ENCODE measurements at regions not wholly inside any gene's neighbourhood (a gene's known extent, or its start where the extent isn't known, plus 50 kb on each side); places are given as distances from the start of the nearest gene placed in this dataset.
"Not testable (repeated sequence)": the region's sequence is repeated elsewhere in the genome, so short reads cannot be mapped to it uniquely, and the experiment has no call there.

GRCh38 chr4:3373468-3373867, 68.3 kb upstream of the HGFAC start:
- no peak for TF ChIP-seq CTCF (IDR thresholded peaks at IDR 0.05; ENCODE audit: insufficient read depth, low read length, poor library complexity, severe bottlenecking)
- no peak for DNase-seq (ENCODE audit: low read depth)
- H3K4me3 ChIP-seq (ENCODE audit: low read depth, low read length): no peak overlapping the region
- H3K36me3 ChIP-seq (ENCODE audit: control insufficient read depth, insufficient read depth, low read length): peaks cover 2% of the 10 kb centered on the region
- no peaks in the 10 kb centered on the region for H3K27me3 ChIP-seq (ENCODE audit: control insufficient read depth, insufficient read depth, low read length)

GRCh38 chr4:3374011-3374645, 67.6 kb upstream of the HGFAC start:
- Histone ChIP-seq H3K4me3 (ENCODE audit: low read depth, low read length) (no peak overlapping the region), H3K27me3 (ENCODE audit: control insufficient read depth, insufficient read depth, low read length) (no peaks in the 10 kb centered on the region), H3K36me3 (ENCODE audit: control insufficient read depth, insufficient read depth, low read length) (peaks cover 2% of the 10 kb centered on the region)
- TF ChIP-seq CTCF (IDR thresholded peaks at IDR 0.05; ENCODE audit: insufficient read depth, low read length, poor library complexity, severe bottlenecking): no peak
- no peak for DNase-seq (ENCODE audit: low read depth)

- no peak for TF ChIP-seq CTCF (IDR thresholded peaks at IDR 0.05; ENCODE audit: insufficient read depth, low read length, poor library complexity, severe bottlenecking)
- Histone ChIP-seq H3K36me3 (ENCODE audit: control insufficient read depth, insufficient read depth, low read length) (peaks cover 2% of the 10 kb centered on the region), H3K4me3 (ENCODE audit: low read depth, low read length) (no peak overlapping the region), H3K27me3 (ENCODE audit: control insufficient read depth, insufficient read depth, low read length) (no peaks in the 10 kb centered on the region)
- DNase-seq (ENCODE audit: low read depth): no peak
These were observed 67.1 kb upstream of the HGFAC start for GRCh38 chr4:3374667-3375066.

- Histone ChIP-seq H3K27me3 (ENCODE audit: control insufficient read depth, insufficient read depth, low read length) (no peaks in the 10 kb centered on the region), H3K36me3 (ENCODE audit: control insufficient read depth, insufficient read depth, low read length) (peaks cover 2% of the 10 kb centered on the region), H3K4me3 (ENCODE audit: low read depth, low read length) (no peak overlapping the region)
- TF ChIP-seq CTCF (IDR thresholded peaks at IDR 0.05; ENCODE audit: insufficient read depth, low read length, poor library complexity, severe bottlenecking): no peak
- DNase-seq (ENCODE audit: low read depth): peak; percentile 43
These were observed 66.1 kb upstream of the HGFAC start for GRCh38 chr4:3375688-3376087.

GRCh38 chr4:3376266-3376665, 65.5 kb upstream of the HGFAC start:
- Histone ChIP-seq H3K4me3 (ENCODE audit: low read depth, low read length) (no peak overlapping the region), H3K36me3 (ENCODE audit: control insufficient read depth, insufficient read depth, low read length) (peaks cover 2% of the 10 kb centered on the region), H3K27me3 (ENCODE audit: control insufficient read depth, insufficient read depth, low read length) (no peaks in the 10 kb centered on the region)
- no peak for TF ChIP-seq CTCF (IDR thresholded peaks at IDR 0.05; ENCODE audit: insufficient read depth, low read length, poor library complexity, severe bottlenecking)
- DNase-seq (ENCODE audit: low read depth): no peak

- H3K36me3 ChIP-seq (ENCODE audit: control insufficient read depth, insufficient read depth, low read length): peaks cover 2% of the 10 kb centered on the region
- no peak for DNase-seq (ENCODE audit: low read depth)
- H3K27me3 ChIP-seq (ENCODE audit: control insufficient read depth, insufficient read depth, low read length): no peaks in the 10 kb centered on the region
- H3K4me3 ChIP-seq (ENCODE audit: low read depth, low read length): no peak overlapping the region
- no peak for TF ChIP-seq CTCF (IDR thresholded peaks at IDR 0.05; ENCODE audit: insufficient read depth, low read length, poor library complexity, severe bottlenecking)
These were observed 64.2 kb upstream of the HGFAC start for GRCh38 chr4:3377557-3377956.

GRCh38 chr4:3380336-3380735, 61.4 kb upstream of the HGFAC start:
- not testable (repeated sequence) for DNase-seq (ENCODE audit: low read depth); H3K4me3 ChIP-seq (ENCODE audit: low read depth, low read length); H3K36me3 ChIP-seq (ENCODE audit: control insufficient read depth, insufficient read depth, low read length); H3K27me3 ChIP-seq (ENCODE audit: control insufficient read depth, insufficient read depth, low read length)

- H3K27me3 ChIP-seq (ENCODE audit: control insufficient read depth, insufficient read depth, low read length); H3K36me3 ChIP-seq (ENCODE audit: control insufficient read depth, insufficient read depth, low read length); DNase-seq (ENCODE audit: low read depth); H3K4me3 ChIP-seq (ENCODE audit: low read depth, low read length): not testable (repeated sequence)
These were observed 60.6 kb upstream of the HGFAC start for GRCh38 chr4:3381208-3381607.
